GM19438 (cell line): ENCODE measurements at regions not wholly inside any gene's neighbourhood (a gene's known extent, or its start where the extent isn't known, plus 50 kb on each side); places are given as distances from the start of the nearest gene placed in this dataset.
"Not testable (repeated sequence)": the region's sequence is repeated elsewhere in the genome, so short reads cannot be mapped to it uniquely, and the experiment has no call there.

Experiments
- ATAC-seq: cut with Tn5 transposase; IDR thresholded peaks from one replicate; pipeline ENCODE4 v1.9.1; 2021; ENCODE audit warnings: low read depth; ENCODE audit not compliant: unreplicated experiment

DNA sequence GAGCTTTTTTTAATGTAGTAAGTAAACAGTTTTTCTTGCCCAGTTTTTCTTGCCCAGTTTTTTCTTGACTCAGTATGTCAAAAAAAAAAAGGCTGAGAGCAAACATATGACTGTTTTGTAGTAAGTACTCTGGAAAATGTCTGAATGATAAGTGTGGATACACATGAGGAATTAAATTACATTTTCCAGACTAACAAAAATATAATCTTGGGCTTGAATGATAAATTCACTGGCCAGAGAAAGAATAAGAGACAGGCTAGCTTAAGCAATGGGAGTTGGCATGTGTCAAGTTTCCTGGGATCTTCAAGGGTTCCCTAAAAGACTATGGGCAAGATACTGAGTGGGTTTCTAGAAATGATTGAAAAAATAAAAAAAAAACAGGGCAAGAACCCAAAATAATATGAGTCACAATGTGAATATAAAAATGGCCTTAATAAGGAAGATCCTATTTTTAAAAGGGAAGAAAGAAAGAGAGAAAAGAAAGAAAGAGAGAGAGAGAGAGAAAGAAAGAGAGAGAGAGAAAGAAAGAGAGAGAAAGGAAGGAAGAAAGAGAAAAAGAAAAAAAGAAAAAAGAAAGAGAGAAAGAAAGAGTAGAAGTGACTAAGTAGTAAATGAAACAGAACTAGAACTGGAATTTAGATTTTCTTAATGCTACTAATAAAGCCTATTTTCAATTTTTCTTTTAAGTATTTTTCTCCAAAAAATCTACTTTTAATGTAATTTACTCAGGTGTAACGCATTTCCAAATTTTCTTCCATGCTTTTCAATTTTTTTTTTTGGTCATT is 60.2 kb downstream of the TFPI2 start:
- ATAC-seq, result no peak

DNA sequence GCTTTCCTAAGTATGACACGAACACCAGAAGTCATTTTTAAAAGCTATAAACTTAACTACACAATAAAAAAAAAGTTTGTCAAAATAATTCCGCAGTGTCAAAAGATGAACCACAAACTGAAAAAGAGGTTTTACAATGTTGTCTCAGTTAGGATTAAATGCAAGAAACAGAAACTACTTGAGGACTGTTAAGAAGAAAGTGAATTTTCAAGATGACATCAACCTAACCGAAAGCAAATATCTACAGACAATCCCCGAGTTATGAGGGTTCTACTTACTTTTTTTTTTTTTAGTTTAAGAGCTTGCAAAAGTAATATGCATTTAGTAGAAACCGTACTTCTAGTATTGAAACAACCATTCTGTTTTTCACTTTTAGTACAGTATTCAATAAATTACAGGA is 62.3 kb downstream of the TFPI2 start:
- no peak for ATAC-seq

DNA sequence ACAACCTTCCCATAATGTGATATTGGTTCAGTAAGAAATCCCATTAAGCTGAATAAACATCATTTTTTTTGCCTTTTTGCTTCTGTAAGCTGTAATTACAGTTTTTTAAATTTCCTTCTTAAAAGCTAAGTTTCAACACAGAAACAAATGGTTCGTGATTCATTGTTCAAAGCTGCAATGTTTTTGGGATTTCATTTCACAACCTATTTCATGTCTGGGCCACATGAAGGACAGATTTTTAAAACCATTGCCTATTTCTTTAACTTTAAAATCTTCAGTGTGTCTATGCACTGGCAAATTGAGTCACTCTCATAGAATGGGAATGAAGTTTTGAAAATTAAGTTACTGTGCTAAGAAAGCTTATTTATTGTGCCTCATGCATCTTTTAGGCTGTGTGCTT is 66.9 kb downstream of the TFPI2 start:
- no peak for ATAC-seq

DNA sequence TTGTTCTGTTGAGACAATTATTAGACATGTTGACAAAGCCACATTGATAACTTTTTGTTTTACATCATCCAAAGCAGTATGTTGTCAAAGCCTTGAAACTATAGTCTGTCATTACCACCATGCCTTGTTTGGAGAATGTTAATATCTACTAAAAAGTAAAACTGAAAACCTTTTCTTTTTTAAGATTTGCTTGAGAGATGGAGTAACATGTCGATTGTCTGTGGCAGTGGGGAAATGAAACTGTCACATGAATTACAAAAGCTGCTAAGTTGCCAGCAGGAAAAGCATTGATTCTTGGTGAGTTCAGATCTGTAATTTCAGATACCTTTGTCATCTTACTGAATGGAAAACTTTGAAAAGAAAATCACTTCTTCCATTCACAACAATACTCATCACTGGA is 69.1 kb downstream of the TFPI2 start:
- ATAC-seq, result no peak

DNA sequence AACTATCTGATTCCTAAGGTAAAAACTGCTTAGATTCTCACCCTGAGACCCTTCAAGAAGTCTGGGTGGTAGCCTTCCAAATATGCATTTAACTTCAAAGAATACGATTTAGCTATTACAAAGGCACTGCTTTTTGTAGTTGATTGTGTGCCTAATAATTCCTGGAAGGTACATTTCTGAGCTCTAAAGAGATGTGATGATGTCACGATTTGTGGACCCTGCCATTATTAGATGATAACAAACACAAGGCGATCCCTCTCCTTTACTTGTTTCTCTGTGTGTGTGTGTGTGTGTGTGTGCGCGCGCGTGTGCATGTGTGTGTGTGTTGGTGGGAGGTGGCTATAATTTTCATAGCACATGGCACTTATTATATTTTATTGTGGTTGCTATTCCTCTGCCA is 70.9 kb downstream of the TFPI2 start:
- no peak for ATAC-seq

DNA sequence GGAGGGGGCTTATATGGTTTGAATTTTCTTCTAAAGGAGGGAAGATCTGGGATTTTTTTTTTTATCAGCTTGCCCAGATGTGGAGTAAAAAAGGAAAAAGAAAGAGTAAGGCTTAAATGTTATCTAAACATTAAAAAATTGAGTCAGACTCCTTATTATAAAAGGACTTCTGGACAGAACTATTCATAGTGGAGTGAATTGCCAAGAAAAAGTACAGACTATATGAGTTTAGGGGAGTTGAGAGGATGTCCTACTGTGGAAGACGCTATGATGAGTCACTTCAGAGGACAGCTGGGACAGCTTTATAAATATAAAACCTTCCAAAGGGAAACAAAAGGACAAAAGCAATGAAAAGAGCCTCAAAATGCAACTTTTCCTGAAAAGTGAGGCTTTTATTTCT is 73.0 kb downstream of the TFPI2 start:
- no peak for ATAC-seq

DNA sequence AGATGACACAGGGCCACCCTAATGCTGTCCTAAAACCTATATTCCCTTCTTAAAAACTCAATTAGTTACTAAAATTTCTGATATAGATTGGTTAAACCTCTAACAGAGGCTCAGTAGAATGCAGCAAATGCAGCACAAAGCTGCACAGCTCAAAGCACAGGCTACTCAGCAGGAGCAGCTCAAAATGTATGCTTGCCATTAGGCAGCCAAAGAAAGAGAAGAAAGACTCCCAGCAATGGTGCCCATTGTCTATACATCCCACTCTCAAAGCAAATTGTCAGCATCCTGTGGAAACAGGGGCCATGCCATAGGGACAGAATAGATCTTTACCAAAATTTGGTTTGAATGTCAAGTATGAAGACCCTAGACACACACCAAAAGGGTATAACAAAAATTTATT is 73.5 kb downstream of the TFPI2 start:
- no peak for ATAC-seq

DNA sequence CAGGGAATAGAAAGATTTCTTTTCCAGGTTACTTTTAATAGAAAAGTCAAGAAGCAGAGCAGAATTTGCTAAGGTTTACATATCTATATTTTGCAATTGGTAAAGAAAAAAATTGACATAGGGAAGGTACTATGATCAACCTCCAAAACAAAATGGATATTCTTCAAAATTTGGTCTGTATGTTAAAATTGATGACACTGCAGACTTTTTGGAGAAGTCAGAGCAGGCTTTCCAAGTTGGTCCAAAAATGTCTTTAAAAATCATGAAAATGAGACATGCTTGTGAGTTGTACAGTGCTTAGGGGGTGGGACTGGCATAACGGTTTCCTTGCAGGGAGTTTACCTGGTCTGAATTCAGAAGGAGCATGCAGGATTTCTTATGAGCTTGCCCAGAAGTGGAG is 77.0 kb downstream of the TFPI2 start:
- ATAC-seq, result no peak

DNA sequence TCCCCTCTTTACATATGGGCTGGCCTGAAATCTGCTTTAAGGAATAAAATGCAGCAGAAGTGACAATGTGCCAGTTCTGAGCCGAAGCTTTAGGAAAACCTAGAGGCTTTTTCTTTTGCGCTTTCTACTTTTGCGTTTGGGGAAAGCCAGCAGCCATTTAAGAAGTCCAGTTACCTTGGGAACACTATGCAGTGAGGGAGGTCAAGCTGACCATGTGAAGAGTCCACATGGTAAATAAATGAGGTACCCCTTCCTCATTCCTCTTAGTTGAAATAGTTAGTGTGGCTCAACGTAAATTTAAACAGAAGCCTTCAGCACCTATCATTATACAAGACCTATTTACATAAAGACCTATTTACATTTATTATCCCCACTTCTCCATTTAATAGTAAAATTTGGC is 78.5 kb downstream of the TFPI2 start:
- no peak for ATAC-seq

DNA sequence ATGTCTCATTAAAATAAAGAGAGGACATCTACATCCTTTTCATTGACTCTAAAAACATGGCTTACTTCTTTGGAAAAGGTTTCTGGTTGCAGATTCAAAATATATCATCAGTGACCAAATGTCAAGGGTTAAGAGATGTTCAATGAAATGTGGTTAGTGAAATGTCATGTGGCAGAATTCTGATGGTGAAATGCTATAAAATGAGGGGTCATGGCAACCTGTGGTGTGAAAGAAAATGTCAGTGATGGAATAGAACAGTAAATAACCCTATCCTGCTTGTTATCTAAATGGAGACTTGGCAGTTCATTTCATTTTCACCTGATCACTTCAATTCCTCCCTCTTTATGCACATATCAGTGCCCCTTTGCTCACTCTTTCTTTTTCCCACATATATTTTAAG is 79.4 kb downstream of the TFPI2 start:
- ATAC-seq, result no peak

DNA sequence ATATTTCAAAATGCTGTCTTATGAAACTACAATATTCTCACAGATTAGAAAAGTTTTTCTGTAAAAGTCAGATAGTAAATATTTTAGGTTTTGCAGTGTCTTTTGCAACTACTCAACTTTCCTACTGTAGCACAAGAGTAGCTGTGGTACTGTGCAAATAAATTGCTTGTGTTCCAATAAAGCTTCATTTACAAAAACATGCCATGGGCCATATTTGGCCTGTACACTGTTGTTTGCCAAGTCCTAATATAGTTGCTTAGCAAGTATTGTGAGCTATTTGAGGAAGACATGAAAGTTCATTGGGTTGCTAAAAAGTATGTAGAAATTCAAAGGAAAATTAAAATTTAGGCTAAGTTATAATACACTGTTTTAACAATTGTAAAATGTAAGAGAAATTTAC is 80.0 kb downstream of the TFPI2 start:
- no peak for ATAC-seq

DNA sequence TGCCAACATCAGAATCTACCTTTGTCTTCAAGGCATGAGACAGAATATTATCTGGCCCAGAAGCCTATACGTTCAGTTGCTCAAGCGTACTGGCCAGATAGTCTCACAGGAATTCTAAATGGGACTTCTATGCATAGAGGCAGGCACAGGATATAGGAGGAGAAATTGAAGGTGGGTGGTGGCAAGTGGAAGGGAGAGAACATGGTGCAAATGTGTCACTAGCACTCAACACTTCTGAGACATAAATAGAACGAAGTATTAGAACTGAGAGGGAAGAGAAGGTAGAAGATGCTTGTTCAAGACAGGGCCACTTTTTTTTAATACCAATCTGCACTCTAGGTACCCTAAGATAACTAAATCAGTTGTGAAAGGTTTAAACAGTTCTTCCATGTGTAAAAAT is 85.8 kb downstream of the TFPI2 start:
- no peak for ATAC-seq

DNA sequence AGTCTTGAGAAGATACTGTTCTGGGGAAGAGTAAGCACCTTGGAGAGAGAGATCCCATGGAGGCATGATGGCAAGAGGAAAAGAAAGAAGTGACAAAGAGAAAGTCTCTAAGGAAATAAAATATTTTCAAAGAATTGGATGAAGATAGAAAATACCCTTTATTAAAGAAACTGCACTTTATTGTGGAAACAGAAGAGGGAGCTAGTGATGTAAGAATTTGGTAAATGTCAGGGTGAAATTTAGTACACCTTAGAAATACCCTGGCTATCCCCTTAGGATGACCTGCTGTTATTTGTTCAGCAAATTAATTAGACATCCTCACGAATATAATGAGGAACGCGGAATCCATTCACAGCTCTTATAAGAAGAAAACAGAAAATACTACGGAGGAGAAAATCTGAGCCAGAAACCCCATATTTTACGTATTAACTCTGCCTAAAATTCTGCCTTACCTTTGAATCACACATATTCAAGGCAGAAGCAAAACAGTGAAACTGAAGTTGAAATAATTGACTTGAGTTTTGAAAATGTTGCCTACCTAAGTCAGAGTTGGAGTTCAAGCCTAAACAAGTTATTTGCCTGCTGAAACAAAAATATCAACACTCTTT is 90.7 kb downstream of the TFPI2 start:
- no peak for ATAC-seq

DNA sequence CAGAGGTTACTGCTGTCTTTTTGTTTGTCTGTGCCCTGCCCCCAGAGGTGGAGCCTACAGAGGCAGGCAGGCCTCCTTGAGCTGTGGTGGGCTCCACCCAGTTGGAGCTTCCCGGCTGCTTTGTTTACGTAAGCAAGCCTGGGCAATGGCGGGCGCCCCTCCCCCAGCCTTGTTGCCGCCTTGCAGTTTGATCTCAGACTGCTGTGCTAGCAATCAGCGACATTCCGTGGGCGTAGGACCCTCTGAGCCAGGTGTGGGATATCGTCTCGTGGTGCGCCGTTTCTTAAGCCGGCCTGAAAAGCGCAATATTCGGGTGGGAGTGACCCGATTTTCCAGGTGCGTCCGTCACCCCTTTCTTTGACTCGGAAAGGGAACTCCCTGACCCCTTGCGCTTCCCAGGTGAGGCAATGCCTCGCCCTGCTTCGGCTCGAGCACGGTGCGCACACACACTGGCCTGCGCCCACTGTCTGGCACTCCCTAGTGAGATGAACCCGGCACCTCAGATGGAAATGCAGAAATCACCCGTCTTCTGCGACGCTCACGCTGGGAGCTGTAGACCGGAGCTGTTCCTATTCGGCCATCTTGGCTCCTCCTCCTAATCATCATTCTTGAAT is 97.4 kb downstream of the TFPI2 start:
- ATAC-seq, result not testable (repeated sequence)

DNA sequence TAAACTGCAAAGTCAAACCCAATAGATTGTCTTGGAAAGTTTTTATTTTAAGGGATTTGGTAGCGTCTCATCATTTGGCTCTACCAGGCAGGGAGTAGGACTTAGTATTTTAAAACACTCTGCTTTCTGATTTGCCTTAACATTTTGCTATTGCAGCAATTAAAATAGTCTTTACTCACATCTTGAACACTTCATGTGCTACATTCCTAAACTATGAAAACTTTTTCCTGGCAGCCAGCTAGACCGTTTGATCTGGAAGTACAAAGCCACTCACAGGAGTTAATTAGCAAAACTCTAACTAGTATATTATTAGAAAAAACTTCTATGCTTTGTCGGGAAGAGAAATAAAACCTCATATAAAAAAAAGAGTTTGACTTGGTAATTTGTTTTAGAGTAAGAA is 111.4 kb downstream of the TFPI2 start:
- no peak for ATAC-seq

DNA sequence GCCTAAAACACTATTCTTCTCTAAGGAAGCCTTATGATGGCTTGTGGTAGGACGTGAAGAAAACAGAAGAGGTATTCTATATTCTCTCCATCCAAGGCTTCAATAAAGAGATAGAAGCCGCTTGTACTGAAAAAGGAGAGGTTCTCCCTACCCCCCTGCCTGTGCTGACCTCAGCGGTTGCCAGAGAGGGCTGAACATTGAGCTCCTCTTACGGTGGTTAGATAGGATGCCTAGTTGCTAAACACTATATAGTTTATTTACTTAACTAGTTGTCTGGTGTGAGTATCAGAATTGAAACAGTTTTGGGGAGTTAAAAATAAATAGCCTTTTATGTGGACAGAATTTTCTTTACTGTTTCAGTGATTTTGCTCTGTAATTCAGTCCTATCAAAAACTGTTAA is 112.2 kb downstream of the TFPI2 start:
- ATAC-seq, result no peak

DNA sequence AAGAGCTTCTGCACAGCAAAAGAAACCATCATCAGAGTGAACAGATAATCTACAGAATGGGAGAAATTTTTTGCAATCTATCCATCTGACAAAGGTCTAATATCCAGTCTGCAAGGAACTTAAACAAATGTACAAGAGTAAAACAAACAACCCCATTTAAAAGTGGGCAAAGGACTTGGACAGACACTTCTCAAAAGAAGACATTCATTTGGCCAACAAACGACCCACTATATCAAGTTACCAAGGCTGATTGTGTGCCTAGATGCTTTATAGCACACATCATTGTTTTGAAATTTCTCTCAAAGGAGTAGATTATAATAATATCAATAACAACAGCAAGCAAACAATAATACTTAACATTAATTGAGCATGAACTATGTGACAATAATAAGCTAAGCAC is 117.1 kb downstream of the TFPI2 start:
- ATAC-seq, result no peak

DNA sequence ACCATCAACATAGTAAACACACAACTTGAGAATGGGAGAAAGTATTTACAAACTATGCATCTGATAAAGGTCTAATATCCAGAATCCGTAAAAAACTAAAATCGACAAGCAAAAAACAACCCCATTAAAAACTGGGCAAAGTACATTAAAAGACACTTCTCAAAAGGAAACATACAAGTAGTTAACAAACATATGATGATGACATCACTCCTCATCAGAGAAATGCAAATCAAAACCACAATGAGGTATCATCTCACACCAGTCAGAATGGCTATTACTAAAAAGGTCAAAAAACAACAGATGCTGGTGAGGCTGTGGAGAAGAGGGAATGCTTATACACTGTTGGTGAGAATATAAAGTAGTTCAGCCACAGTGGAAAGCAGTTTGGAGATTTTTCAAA is 125.1 kb downstream of the TFPI2 start:
- ATAC-seq, result no peak

DNA sequence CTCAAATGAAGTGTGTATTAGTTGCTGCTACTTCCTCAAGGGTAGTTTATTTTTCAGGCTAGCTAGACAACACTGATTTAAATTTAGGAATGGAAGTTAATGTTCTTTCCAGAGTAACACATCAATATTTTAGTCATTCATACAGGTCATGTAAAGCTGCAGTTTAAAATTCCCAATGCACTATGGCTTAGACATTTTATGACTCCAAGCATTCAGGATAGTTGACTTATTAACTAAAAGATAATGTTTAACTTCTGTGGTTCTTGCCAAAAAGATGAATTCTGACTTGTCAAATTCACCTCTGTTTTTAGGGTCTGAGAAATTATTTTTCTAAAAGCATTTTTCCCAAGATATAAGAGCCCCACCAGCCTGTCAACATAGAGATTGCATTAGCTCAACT is 131.9 kb downstream of the TFPI2 start:
- no peak for ATAC-seq

DNA sequence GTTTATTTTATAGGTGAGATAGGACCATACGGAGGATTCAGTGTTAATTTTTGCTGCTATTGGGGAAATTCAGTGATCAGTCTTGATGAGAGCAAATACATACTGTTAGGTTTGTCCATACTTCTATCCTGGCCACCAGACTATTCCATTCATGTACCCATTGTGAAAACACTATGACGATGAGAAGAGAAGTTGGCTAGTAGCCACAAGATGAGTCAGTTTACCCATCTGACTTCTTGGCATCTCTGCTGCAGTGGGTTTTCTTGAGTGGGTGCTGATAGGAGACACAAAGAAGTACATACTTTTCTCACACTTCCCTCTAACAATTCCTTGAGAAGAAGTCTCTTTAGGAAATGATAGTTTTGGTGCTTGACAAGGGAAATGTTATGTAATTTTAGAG is 133.1 kb downstream of the TFPI2 start:
- ATAC-seq, result no peak

DNA sequence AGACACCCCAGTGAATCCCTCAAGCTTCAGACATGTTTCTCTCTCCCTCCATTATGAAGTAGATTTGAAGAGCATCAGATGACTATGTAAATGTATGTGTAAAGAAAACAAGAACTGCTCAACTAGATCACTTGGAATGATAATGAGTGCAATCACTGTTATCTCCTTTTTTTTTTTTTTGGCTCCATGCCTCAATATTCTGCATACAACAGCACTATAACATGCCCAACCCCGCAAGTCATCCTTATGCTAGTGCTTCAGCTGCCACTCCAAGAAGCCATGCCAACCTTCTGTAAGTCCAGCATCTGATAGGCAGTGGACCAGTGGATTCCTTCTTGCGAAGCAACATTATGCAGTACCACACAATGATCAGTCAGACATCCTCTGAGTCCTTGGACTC is 133.7 kb downstream of the TFPI2 start:
- no peak for ATAC-seq

DNA sequence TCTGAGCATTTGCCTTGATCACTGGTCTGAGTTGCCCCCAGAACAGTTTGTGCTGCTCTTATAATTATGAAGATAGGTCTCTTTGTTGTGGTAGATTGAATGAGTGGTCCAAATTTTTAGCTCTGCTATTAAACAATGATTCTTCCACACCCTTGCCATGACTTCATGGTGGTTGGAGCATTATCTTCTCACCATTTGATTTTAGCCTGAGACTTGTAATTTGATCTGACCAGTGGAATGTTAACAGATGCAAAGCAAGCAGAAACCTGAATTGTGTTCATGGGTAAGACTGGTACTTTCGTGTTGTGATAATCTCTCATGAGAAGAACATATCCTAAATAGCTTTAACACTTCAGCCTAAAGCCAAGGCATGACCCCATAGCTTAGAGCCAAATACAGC is 139.1 kb downstream of the TFPI2 start:
- ATAC-seq, result no peak
